Ascending aorta (tissue), 2 donors: ENCODE measurements at regions not wholly inside any gene's neighbourhood (a gene's known extent, or its start where the extent isn't known, plus 50 kb on each side); places are given as distances from the start of the nearest gene placed in this dataset.

Experiments
- DNase-seq, 2 donors: peaks; one replicate each; pipeline ENCODE4 v3.0.0-alpha.2; 2019; ENCODE audit warnings: low spot score in 2 of 2
- H3K27ac ChIP-seq, 2 donors: fragments of 200-600 bp; sonication (generic); one replicate each; pipeline ENCODE4 v1.5.1; 2016 to 2017; ENCODE audit warnings: mild to moderate bottlenecking in 1 of 2
- H3K27me3 ChIP-seq: fragments of 200-600 bp; sonication (generic); one replicate; pipeline ENCODE4 v1.5.1; 2017
- H3K36me3 ChIP-seq, 2 donors: fragments of 200-600 bp; sonication (generic); one replicate each; pipeline ENCODE4 v1.5.1; 2016
- H3K4me1 ChIP-seq, 2 donors: fragments of 200-600 bp; sonication (generic); one replicate each; pipeline ENCODE4 v1.5.1; 2016 to 2017; ENCODE audit warnings: mild to moderate bottlenecking in 1 of 2
- H3K4me3 ChIP-seq, 2 donors: fragments of 200-600 bp; sonication (generic); one replicate each; pipeline ENCODE4 v1.5.1; 2016 to 2017; ENCODE audit warnings: mild to moderate bottlenecking in 1 of 2
- H3K9me3 ChIP-seq, 2 donors: fragments of 200-600 bp; sonication (generic); one replicate each; pipeline ENCODE4 v1.5.1; 2016
- intact Hi-C: fragments of 100-400 bp; cut with DNase I; formaldehyde crosslinking; loops from one replicate; pipeline ENCODE4 v1.15.1; 2023
- TF ChIP-seq, protein P1 (sequence below), 3 experiments: fragments of 200-600 bp in 2 of 3; fragments of 450-650 bp in 1 of 3; sonication (generic) in 2 of 3; IDR thresholded peaks; one replicate each; pipeline ENCODE4 v1.5.1; 2016 to 2019; ENCODE audit warnings: antibody characterized with exemption in 3 of 3, mild to moderate bottlenecking in 1 of 3, moderate library complexity in 1 of 3

DNA sequence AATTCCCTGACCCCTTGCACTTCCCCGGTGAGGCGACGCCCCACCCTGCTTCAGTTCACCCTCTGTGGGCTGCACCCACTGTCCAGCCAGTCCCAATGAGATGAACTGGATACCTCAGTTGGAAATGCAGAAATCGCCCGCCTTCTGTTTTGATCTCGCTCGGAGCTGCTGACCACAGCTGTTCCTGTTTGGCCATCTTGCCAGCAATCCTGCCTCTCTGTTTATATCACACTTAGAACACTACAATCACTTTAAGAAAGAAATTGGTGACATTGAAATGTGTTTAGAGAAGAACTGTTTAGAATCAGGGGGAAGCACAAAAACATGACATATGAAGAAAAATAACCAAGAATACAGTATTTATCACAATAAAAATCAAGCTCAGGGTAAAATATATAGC lies 127.5 kb upstream of the SUCLG2 start:
- no peak for DNase-seq
- Histone ChIP-seq H3K27ac (no peak overlapping the region), H3K9me3 (peaks cover 0 to 5% of the 10 kb centered on the region in 2 donors), H3K4me3 (no peak overlapping the region), H3K4me1 (no peaks in the 10 kb centered on the region), H3K36me3 (no peaks in the 10 kb centered on the region), H3K27me3 (no peaks in the 10 kb centered on the region)
- intact Hi-C loops: no loop called here
- TF ChIP-seq, protein P1, sequence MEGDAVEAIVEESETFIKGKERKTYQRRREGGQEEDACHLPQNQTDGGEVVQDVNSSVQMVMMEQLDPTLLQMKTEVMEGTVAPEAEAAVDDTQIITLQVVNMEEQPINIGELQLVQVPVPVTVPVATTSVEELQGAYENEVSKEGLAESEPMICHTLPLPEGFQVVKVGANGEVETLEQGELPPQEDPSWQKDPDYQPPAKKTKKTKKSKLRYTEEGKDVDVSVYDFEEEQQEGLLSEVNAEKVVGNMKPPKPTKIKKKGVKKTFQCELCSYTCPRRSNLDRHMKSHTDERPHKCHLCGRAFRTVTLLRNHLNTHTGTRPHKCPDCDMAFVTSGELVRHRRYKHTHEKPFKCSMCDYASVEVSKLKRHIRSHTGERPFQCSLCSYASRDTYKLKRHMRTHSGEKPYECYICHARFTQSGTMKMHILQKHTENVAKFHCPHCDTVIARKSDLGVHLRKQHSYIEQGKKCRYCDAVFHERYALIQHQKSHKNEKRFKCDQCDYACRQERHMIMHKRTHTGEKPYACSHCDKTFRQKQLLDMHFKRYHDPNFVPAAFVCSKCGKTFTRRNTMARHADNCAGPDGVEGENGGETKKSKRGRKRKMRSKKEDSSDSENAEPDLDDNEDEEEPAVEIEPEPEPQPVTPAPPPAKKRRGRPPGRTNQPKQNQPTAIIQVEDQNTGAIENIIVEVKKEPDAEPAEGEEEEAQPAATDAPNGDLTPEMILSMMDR (IDR thresholded peaks at IDR 0.05): no peak

DNA sequence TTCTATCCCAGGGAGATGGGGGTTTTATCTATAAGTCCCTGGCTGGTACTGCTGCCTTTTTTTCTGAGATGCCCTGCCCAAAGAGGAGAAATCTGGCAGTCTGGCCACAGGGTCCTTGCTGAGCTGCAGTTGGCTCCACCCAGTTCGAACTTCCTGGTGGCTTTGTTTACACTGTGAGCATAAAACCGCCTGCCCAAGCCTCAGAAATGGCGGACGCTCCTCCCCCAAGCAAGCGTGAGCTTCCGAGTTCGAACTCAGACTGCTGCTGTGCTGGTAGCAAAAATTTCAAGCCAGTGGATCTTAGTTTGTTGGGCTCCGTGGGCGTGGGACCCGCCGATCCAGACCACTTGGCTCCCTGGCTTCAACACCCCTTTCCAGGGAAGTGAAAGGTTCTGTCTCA lies 126.8 kb upstream of the SUCLG2 start:
- no peaks in the 10 kb centered on the region for H3K36me3 ChIP-seq
- H3K27ac ChIP-seq: no peak overlapping the region
- no peaks in the 10 kb centered on the region for H3K4me1 ChIP-seq
- intact Hi-C loops: no loop called here
- H3K4me3 ChIP-seq: no peak overlapping the region
- TF ChIP-seq, protein P1 (IDR thresholded peaks at IDR 0.05): no peak
- no peaks in the 10 kb centered on the region for H3K27me3 ChIP-seq
- DNase-seq: no peak
- H3K9me3 ChIP-seq: peaks cover 0 to 8% of the 10 kb centered on the region in 2 donors

DNA sequence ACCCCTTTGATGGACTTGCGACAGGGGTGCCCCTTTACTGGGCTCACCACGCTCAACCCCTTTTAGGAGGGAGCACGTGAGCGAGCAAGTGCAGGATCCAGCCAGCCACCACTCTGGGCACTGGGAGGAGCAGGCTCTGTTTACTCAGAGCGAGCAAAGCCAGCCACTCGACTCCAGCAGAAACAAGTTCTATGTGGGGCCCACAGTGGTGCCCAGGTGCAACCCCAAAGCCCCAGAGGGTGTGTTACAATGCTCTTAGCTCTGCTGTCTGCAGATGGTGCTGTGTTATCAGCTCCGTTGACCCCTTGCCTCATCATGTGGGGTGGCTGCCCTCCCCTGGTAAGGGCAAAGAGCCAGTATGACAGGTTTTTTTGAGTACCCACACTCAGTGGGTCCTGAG lies 120.3 kb upstream of the SUCLG2 start:
- H3K27me3 ChIP-seq: no peaks in the 10 kb centered on the region
- H3K9me3 ChIP-seq: peaks cover 0 to 8% of the 10 kb centered on the region in 2 donors
- H3K27ac ChIP-seq: no peak overlapping the region
- H3K36me3 ChIP-seq: no peaks in the 10 kb centered on the region
- TF ChIP-seq, protein P1 (IDR thresholded peaks at IDR 0.05): no peak
- intact Hi-C loops: no loop called here
- H3K4me3 ChIP-seq: no peak overlapping the region
- H3K4me1 ChIP-seq: no peaks in the 10 kb centered on the region
- no peak for DNase-seq

DNA sequence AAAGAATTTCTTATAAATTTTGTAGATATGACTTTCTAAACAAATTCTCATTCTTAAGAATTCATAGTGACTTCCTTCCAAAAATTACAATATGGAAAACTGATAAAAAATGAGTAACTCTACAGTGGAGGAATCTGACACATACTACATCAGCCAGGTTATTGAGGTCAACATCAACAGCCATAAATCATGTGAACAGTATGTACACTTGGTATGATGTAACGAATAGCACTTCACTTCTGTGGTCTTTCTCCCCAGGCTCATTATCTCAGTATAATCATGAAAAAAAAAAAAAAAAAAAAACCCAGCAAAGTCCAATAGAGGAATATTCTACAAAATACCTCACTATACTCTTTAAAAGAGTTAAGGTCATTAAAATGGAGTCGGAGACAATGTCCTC lies 111.2 kb upstream of the SUCLG2 start:
- H3K27me3 ChIP-seq: no peaks in the 10 kb centered on the region
- no peaks in the 10 kb centered on the region for H3K4me1 ChIP-seq
- DNase-seq: no peak
- intact Hi-C loops: no loop called here
- TF ChIP-seq, protein P1 (IDR thresholded peaks at IDR 0.05): no peak
- H3K36me3 ChIP-seq: no peaks in the 10 kb centered on the region
- H3K9me3 ChIP-seq: peaks cover 0 to 30% of the 10 kb centered on the region in 2 donors
- no peak overlapping the region for H3K4me3 ChIP-seq
- no peak overlapping the region for H3K27ac ChIP-seq

DNA sequence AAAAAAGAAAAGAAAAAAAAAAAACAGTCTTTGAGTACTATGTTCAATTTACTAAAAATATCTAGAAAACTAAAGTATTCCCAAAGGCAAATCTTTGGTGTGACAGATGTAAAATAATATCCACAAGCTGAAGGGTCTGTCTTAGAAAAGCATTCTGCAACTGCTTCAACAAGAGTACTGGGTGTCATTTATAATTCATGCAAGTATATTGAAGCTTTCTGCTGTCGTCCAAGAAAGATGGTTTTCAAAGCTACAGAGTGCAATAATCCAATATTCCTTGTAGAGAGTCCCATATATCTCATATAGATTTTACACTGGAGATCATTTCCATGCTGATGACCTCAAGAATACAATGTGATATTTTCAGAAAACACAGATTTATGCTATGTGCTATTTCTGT lies 90.9 kb upstream of the SUCLG2 start:
- no peaks in the 10 kb centered on the region for H3K27me3 ChIP-seq
- intact Hi-C loops: no loop called here
- no peaks in the 10 kb centered on the region for H3K4me1 ChIP-seq
- peaks cover 0 to 28% of the 10 kb centered on the region in 2 donors for H3K9me3 ChIP-seq
- TF ChIP-seq, protein P1 (IDR thresholded peaks at IDR 0.05): no peak
- no peak overlapping the region for H3K4me3 ChIP-seq
- peaks cover 0 to 4% of the 10 kb centered on the region in 2 donors for H3K36me3 ChIP-seq
- no peak overlapping the region for H3K27ac ChIP-seq
- DNase-seq: no peak

DNA sequence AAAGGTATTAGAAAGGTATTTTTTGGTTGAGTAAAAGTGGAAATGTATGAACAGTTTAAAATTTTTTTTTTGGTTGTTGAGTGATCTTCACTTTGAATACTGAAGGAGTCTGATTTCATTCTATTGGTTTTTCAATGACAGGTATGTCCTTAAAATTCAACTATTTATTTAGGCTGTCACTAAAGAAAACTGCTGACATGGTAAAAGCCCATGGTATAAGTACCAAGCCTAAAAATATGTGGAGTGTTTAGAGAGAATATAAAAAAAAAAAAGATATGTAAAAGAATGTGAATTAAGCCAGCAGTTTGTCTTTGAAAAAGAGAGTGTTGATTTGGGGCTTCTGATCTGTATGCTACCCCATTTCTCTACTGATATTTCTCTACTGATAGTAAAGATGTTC lies 90.3 kb upstream of the SUCLG2 start:
- intact Hi-C loops: no loop called here
- no peaks in the 10 kb centered on the region for H3K4me1 ChIP-seq
- TF ChIP-seq, protein P1 (IDR thresholded peaks at IDR 0.05): no peak
- H3K27ac ChIP-seq: no peak overlapping the region
- H3K36me3 ChIP-seq: no peaks in the 10 kb centered on the region
- DNase-seq: no peak
- H3K4me3 ChIP-seq: no peak overlapping the region
- no peaks in the 10 kb centered on the region for H3K27me3 ChIP-seq
- H3K9me3 ChIP-seq: peaks cover 0 to 29% of the 10 kb centered on the region in 2 donors
